Panc1 (cell line): ENCODE measurements at regions not wholly inside any gene's neighbourhood (a gene's known extent, or its start where the extent isn't known, plus 50 kb on each side); places are given as distances from the start of the nearest gene placed in this dataset.

Experiments used
- CTCF ChIP-seq: fragments of 450-650 bp; IDR thresholded peaks from 2 replicates; pipeline ENCODE4 v1.5.1; 2017; ENCODE audit warnings: mild to moderate bottlenecking
- POLR2AphosphoS5 ChIP-seq: IDR thresholded peaks from 2 replicates; pipeline ENCODE4 v1.6.1; 2012; ENCODE audit warnings: mild to moderate bottlenecking, low read depth, low read length, moderate library complexity
- REST ChIP-seq, 2 experiments: IDR thresholded peaks; 2 replicates each; pipeline ENCODE4 v1.6.1; 2011 to 2012; ENCODE audit warnings: low read depth in 2 of 2, control low read depth in 1 of 2, low read length in 1 of 2, mild to moderate bottlenecking in 1 of 2, moderate library complexity in 1 of 2; ENCODE audit not compliant: insufficient read depth in 1 of 2
- SIN3A ChIP-seq: IDR thresholded peaks from 2 replicates; pipeline ENCODE4 v1.6.1; 2012; ENCODE audit warnings: low read depth, mild to moderate bottlenecking, low read length, moderate library complexity, borderline replicate concordance; ENCODE audit not compliant: insufficient read depth
- TCF7L2 ChIP-seq: IDR thresholded peaks from 2 replicates; pipeline ENCODE4 v1.6.1; 2011; ENCODE audit warnings: mild to moderate bottlenecking, low read depth, low read length, inconsistent platforms

GRCh38 chr15:95205077-95205476 lies 973.7 kb downstream of the MCTP2 start:
- no peak for TF ChIP-seq POLR2AphosphoS5
- TF ChIP-seq REST (IDR thresholded peaks at IDR 0.05; ENCODE audit: insufficient read depth in 1 of 2, low read depth in 2 of 2, low read length in 1 of 2) = no peak
- TF ChIP-seq CTCF = no peak
- TF ChIP-seq TCF7L2 = no peak
- TF ChIP-seq SIN3A = no peak
